C4-2B (cell line): ENCODE measurements at regions not wholly inside any gene's neighbourhood (a gene's known extent, or its start where the extent isn't known, plus 50 kb on each side); places are given as distances from the start of the nearest gene placed in this dataset.

ENCODE experiments used
- ZFX ChIP-seq: fragments of 450-650 bp; IDR thresholded peaks from 2 replicates; pipeline ENCODE4 v1.6.1; 2017
- TF ChIP-seq, protein P1 (sequence below): fragments of 450-650 bp; conservative IDR thresholded peaks from 2 replicates; pipeline ENCODE4 v1.5.1; 2017; ENCODE audit warnings: mild to moderate bottlenecking

GRCh38 chr14:76930549-76930948, 98.0 kb downstream of the IRF2BPL start:
- TF ChIP-seq, protein P1, sequence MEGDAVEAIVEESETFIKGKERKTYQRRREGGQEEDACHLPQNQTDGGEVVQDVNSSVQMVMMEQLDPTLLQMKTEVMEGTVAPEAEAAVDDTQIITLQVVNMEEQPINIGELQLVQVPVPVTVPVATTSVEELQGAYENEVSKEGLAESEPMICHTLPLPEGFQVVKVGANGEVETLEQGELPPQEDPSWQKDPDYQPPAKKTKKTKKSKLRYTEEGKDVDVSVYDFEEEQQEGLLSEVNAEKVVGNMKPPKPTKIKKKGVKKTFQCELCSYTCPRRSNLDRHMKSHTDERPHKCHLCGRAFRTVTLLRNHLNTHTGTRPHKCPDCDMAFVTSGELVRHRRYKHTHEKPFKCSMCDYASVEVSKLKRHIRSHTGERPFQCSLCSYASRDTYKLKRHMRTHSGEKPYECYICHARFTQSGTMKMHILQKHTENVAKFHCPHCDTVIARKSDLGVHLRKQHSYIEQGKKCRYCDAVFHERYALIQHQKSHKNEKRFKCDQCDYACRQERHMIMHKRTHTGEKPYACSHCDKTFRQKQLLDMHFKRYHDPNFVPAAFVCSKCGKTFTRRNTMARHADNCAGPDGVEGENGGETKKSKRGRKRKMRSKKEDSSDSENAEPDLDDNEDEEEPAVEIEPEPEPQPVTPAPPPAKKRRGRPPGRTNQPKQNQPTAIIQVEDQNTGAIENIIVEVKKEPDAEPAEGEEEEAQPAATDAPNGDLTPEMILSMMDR: no peak
- no peak for TF ChIP-seq ZFX
